Loucy (cell line): ENCODE measurements at regions not wholly inside any gene's neighbourhood (a gene's known extent, or its start where the extent isn't known, plus 50 kb on each side); places are given as distances from the start of the nearest gene placed in this dataset.

Experiments used
- H2AFZ ChIP-seq: fragments of 200-600 bp; sonication (generic); 2 replicates; pipeline ENCODE4 v1.6.0; 2016; ENCODE audit warnings: antibody characterized with exemption, mild to moderate bottlenecking, low read length, moderate library complexity
- H3F3A ChIP-seq: fragments of 200-600 bp; 2 replicates; pipeline ENCODE4 v1.6.0; 2016; ENCODE audit warnings: antibody characterized with exemption, low read depth, mild to moderate bottlenecking
- H3K27me3 ChIP-seq: fragments of 200-600 bp; sonication (generic); 2 replicates; pipeline ENCODE4 v1.6.1; 2014; ENCODE audit warnings: low read length, mild to moderate bottlenecking; ENCODE audit not compliant: insufficient read depth, poor library complexity, severe bottlenecking
- H3K36me3 ChIP-seq: fragments of 200-600 bp; sonication (generic); 2 replicates; pipeline ENCODE4 v1.6.1; 2016; ENCODE audit warnings: low read length; ENCODE audit not compliant: insufficient read depth
- H3K4me1 ChIP-seq: fragments of 200-600 bp; sonication (generic); 2 replicates; pipeline ENCODE4 v1.5.1; 2014; ENCODE audit warnings: low read length, mild to moderate bottlenecking; ENCODE audit not compliant: insufficient read depth, poor library complexity, severe bottlenecking
- H3K4me2 ChIP-seq: fragments of 200-600 bp; sonication (generic); 2 replicates; pipeline ENCODE4 v1.6.0; 2014; ENCODE audit warnings: antibody characterized with exemption, low read length, low read depth, mild to moderate bottlenecking; ENCODE audit not compliant: poor library complexity, severe bottlenecking
- H3K4me3 ChIP-seq: fragments of 200-600 bp; sonication (generic); 2 replicates; pipeline ENCODE4 v1.5.1; 2014; ENCODE audit warnings: low read length, mild to moderate bottlenecking, mixed read lengths; ENCODE audit not compliant: poor library complexity, severe bottlenecking
- H3K79me2 ChIP-seq: fragments of 200-600 bp; sonication (generic); 2 replicates; pipeline ENCODE4 v1.6.1; 2014; ENCODE audit warnings: low read length; ENCODE audit not compliant: insufficient read depth
- H3K9ac ChIP-seq: fragments of 200-600 bp; sonication (generic); 2 replicates; pipeline ENCODE4 v1.6.0; 2014; ENCODE audit warnings: mild to moderate bottlenecking, low read depth, low read length, moderate library complexity; ENCODE audit not compliant: poor library complexity, severe bottlenecking
- H3K9me2 ChIP-seq: fragments of 200-600 bp; sonication (generic); replicated peaks from 2 replicates; pipeline ENCODE4 v1.6.1; 2016; ENCODE audit warnings: low read depth, low read length, mixed read lengths
- H3K9me3 ChIP-seq: fragments of 200-600 bp; sonication (generic); 2 replicates; pipeline ENCODE4 v1.6.1; 2014; ENCODE audit warnings: mild to moderate bottlenecking, antibody characterized with exemption, low read length, low read depth; ENCODE audit not compliant: insufficient read depth
- H4K20me1 ChIP-seq: fragments of 200-600 bp; sonication (generic); 2 replicates; pipeline ENCODE4 v1.6.0; 2014; ENCODE audit warnings: antibody characterized with exemption, low read length, mild to moderate bottlenecking; ENCODE audit not compliant: insufficient read depth, poor library complexity, severe bottlenecking
- CTCF ChIP-seq: fragments of 200-600 bp; sonication (generic); conservative IDR thresholded peaks from 2 replicates; pipeline ENCODE4 v1.5.1; 2014; ENCODE audit warnings: mild to moderate bottlenecking, antibody characterized with exemption, low read length
- EZH2phosphoT487 ChIP-seq: fragments of 200-600 bp; IDR thresholded peaks from 2 replicates; pipeline ENCODE4 v1.6.1; 2018; ENCODE audit warnings: antibody characterized with exemption, mild to moderate bottlenecking, moderate library complexity, borderline replicate concordance

DNA sequence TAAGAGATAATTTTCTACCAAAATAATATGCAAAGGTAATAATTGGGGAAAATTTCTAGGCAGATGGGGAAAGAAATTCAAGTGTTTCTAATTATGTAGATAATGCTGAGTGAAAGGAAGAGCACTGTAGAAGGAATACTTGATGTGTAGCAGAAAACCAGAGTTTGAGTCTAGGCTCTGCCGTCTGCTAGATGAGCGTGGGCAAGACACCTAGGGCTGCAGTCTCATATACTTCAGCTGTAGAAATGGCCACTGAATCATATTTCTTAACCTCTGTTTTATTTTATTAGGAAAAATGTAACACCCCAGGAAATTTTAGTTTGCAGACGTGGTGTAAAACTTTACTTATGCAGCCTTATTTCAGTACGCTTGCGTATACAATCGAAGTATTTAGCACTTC lies 59.8 kb upstream of the SLC38A2 start:
- Histone ChIP-seq H3K9me3 (no peaks in the 10 kb centered on the region), H3K9me2 (no peaks in the 10 kb centered on the region), H3F3A (no peaks in the 10 kb centered on the region), H3K9ac (no peak overlapping the region), H3K4me1 (peaks cover 31% of the 10 kb centered on the region), H3K4me3 (no peak overlapping the region), H3K36me3 (no peaks in the 10 kb centered on the region), H3K79me2 (no peaks in the 10 kb centered on the region), H4K20me1 (no peaks in the 10 kb centered on the region), H2AFZ (no peak overlapping the region), H3K27me3 (no peaks in the 10 kb centered on the region), H3K4me2 (no peak overlapping the region)
- TF ChIP-seq CTCF: no peak
- no peak for TF ChIP-seq EZH2phosphoT487

- H3K27me3 ChIP-seq: no peaks in the 10 kb centered on the region
- no peak overlapping the region for H3K4me3 ChIP-seq
- no peak overlapping the region for H2AFZ ChIP-seq
- H3K9me2 ChIP-seq: no peaks in the 10 kb centered on the region
- no peaks in the 10 kb centered on the region for H3K36me3 ChIP-seq
- no peaks in the 10 kb centered on the region for H3K79me2 ChIP-seq
- peaks cover 26% of the 10 kb centered on the region for H3K4me1 ChIP-seq
- no peak overlapping the region for H3K9ac ChIP-seq
- peak overlapping the region; percentile 28 for H3K4me2 ChIP-seq
- no peaks in the 10 kb centered on the region for H3K9me3 ChIP-seq
- H4K20me1 ChIP-seq: no peaks in the 10 kb centered on the region
- no peaks in the 10 kb centered on the region for H3F3A ChIP-seq
- TF ChIP-seq CTCF: no peak
- TF ChIP-seq EZH2phosphoT487: no peak
These were observed 57.9 kb upstream of the SLC38A2 start for GRCh38 chr12:46430340-46430948.
